ENCODE measurements at regions not wholly inside any gene's neighbourhood (a gene's known extent, or its start where the extent isn't known, plus 50 kb on each side); places are given as distances from the start of the nearest gene placed in this dataset.

DNA sequence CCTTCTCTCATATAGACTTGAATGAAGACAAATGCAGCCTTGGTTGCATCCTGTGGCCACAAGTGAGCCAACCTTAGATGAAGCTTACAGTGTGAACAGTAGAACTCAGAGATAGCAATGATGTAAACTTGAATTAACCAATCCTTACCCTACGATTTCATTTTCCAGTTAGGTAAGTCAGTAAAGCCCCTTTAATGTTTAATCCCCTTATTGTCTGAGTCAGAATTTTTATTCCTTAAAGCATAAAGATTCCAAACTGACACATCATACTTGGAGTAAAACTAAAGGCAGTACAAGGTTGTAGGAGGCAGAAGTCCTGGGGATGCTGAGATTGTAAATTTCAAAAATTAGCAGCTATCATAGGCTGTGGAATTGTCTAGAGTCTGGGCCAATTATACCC, 507.8 kb upstream of the DPH6 start:
- Mint-ChIP-seq H3K36me3 (ENCODE audit: insufficient read depth, unreplicated experiment) (no peaks in the 10 kb centered on the region), H3K4me1 (ENCODE audit: insufficient read depth, unreplicated experiment) (no peaks in the 10 kb centered on the region), H3K9me3 (ENCODE audit: unreplicated experiment) (no peaks in the 10 kb centered on the region), H3K4me3 (ENCODE audit: unreplicated experiment) (no peak overlapping the region), H3K27ac (ENCODE audit: low read depth, unreplicated experiment) (no peak overlapping the region), H3K27me3 (ENCODE audit: insufficient read depth, unreplicated experiment) (no peaks in the 10 kb centered on the region)
- no peak for DNase-seq (ENCODE audit: unreplicated experiment)
- TF ChIP-seq, protein P1, sequence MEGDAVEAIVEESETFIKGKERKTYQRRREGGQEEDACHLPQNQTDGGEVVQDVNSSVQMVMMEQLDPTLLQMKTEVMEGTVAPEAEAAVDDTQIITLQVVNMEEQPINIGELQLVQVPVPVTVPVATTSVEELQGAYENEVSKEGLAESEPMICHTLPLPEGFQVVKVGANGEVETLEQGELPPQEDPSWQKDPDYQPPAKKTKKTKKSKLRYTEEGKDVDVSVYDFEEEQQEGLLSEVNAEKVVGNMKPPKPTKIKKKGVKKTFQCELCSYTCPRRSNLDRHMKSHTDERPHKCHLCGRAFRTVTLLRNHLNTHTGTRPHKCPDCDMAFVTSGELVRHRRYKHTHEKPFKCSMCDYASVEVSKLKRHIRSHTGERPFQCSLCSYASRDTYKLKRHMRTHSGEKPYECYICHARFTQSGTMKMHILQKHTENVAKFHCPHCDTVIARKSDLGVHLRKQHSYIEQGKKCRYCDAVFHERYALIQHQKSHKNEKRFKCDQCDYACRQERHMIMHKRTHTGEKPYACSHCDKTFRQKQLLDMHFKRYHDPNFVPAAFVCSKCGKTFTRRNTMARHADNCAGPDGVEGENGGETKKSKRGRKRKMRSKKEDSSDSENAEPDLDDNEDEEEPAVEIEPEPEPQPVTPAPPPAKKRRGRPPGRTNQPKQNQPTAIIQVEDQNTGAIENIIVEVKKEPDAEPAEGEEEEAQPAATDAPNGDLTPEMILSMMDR (IDR thresholded peaks at IDR 0.05; ENCODE audit: unreplicated experiment): no peak
- ChIA-PET POLR2A (no interaction called here), CTCF (no interaction called here)
- no TSS peak for BruUV-seq (replicated peaks)
- intact Hi-C loops (cut with micrococcal nuclease): no loop called here

DNA sequence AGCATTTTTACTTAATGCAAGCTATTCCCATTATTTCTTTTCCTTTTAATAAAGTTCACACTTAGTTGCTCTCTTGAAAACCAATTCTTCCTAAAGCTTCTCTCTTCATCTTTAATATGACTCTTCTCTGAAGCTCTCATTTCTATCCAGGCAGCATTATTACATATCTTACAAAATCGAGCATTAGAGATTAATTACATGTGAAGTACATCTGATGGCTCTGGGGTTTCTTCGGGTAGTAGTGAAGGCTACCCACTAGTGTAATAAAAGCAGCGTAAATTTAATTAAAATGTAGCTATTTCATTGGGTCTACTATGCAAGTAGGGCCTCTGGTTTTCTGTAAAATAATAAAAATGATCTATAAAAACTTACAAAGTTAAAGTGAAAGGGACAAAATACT, 513.6 kb upstream of the DPH6 start:
- no peaks in the 10 kb centered on the region for H3K9me3 Mint-ChIP-seq (ENCODE audit: unreplicated experiment)
- no peak for DNase-seq (ENCODE audit: unreplicated experiment)
- no peaks in the 10 kb centered on the region for H3K36me3 Mint-ChIP-seq (ENCODE audit: insufficient read depth, unreplicated experiment)
- ChIA-PET POLR2A (no interaction called here), CTCF (interaction anchor here (0.6 kb wide), 1 partner anchor 841 kb away, joined by 3 read pairs; no protein-coding TSS in a partner anchor)
- BruUV-seq (replicated peaks): no TSS peak
- no peak overlapping the region for H3K27ac Mint-ChIP-seq (ENCODE audit: low read depth, unreplicated experiment)
- H3K4me1 Mint-ChIP-seq (ENCODE audit: insufficient read depth, unreplicated experiment): no peaks in the 10 kb centered on the region
- intact Hi-C loops (cut with micrococcal nuclease): no loop called here
- H3K27me3 Mint-ChIP-seq (ENCODE audit: insufficient read depth, unreplicated experiment): peaks cover 13% of the 10 kb centered on the region
- H3K4me3 Mint-ChIP-seq (ENCODE audit: unreplicated experiment): no peak overlapping the region
- TF ChIP-seq, protein P1 (IDR thresholded peaks at IDR 0.05; ENCODE audit: unreplicated experiment): no peak

DNA sequence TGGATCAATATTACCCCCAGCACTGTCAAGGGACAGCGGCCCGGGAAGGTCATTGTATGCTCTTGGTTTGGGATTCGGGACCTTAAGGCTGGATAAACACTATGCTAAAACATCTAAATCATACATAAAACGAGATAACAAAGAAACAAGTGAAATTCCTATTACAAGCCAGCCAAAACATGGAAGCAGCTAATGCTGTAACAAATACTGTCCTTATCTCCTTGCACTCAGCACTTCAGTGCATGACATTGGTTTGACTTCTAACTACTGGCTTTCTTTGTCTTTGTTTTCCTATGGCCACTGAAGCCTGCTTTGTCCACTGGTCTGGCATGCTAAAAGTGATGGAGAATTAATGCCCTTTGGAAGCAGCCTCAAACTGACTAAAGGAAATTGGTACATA, 516.4 kb upstream of the DPH6 start:
- H3K27me3 Mint-ChIP-seq (ENCODE audit: insufficient read depth, unreplicated experiment): peaks cover 13% of the 10 kb centered on the region
- no peaks in the 10 kb centered on the region for H3K4me1 Mint-ChIP-seq (ENCODE audit: insufficient read depth, unreplicated experiment)
- intact Hi-C loops (cut with micrococcal nuclease): no loop called here

DNA sequence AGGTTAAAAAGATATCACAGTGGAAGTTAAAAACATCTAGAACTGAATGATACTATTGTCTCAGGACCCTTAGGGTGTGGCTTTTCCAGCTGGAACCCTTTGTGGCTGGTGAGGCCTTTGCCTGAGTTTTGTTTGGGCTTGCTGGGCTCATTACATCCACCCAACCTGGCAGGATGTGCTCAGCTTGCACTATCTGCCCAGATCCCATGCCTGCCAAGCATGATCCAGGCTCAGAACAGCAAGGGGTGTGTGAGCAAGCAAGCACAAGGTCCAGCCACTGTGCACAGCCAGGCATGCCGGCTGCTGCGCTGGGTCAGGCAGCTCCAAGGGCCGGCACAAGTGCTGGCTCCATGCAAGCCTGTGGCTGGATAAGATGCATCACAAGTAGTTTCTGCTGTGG, 512.7 kb upstream of the CDIN1 start:
- Mint-ChIP-seq H3K4me3 (ENCODE audit: unreplicated experiment) (no peak overlapping the region), H3K27me3 (ENCODE audit: insufficient read depth, unreplicated experiment) (peaks cover 13% of the 10 kb centered on the region), H3K9me3 (ENCODE audit: unreplicated experiment) (no peaks in the 10 kb centered on the region), H3K36me3 (ENCODE audit: insufficient read depth, unreplicated experiment) (no peaks in the 10 kb centered on the region), H3K4me1 (ENCODE audit: insufficient read depth, unreplicated experiment) (no peaks in the 10 kb centered on the region), H3K27ac (ENCODE audit: low read depth, unreplicated experiment) (no peak overlapping the region)
- no peak for DNase-seq (ENCODE audit: unreplicated experiment)
- CTCF ChIA-PET: interaction anchor here (0.6 to 1.0 kb wide), 2 partner anchors 17 to 72 kb away, joined by 3 to 5 read pairs; no protein-coding TSS in a partner anchor
- POLR2A ChIA-PET: interaction anchor here (0.6 kb wide), 1 partner anchor 112 kb away, joined by 4 read pairs; no protein-coding TSS in a partner anchor
- intact Hi-C loops (cut with micrococcal nuclease): no loop called here
- TF ChIP-seq, protein P1 (IDR thresholded peaks at IDR 0.05; ENCODE audit: unreplicated experiment): no peak
- BruUV-seq (replicated peaks): no TSS peak

More for the DNA sequence above, 516.4 kb upstream of the DPH6 start:
- Mint-ChIP-seq H3K27ac (ENCODE audit: low read depth, unreplicated experiment) (no peak overlapping the region), H3K4me3 (ENCODE audit: unreplicated experiment) (no peak overlapping the region), H3K36me3 (ENCODE audit: insufficient read depth, unreplicated experiment) (no peaks in the 10 kb centered on the region), H3K9me3 (ENCODE audit: unreplicated experiment) (no peaks in the 10 kb centered on the region)
- ChIA-PET POLR2A (no interaction called here), CTCF (no interaction called here)
- no peak for DNase-seq (ENCODE audit: unreplicated experiment)
- TF ChIP-seq, protein P1 (IDR thresholded peaks at IDR 0.05; ENCODE audit: unreplicated experiment): no peak
- no TSS peak for BruUV-seq (replicated peaks)

All from MCF 10A (cell line).